GM20000 (cell line): ENCODE measurements at regions not wholly inside any gene's neighbourhood (a gene's known extent, or its start where the extent isn't known, plus 50 kb on each side); places are given as distances from the start of the nearest gene placed in this dataset.

Experiments
- DNase-seq: peaks from one replicate; pipeline ENCODE4 v3.0.0; 2012; ENCODE audit warnings: low spot score
- TF ChIP-seq, protein P1 (sequence below): IDR thresholded peaks from 2 replicates; pipeline ENCODE4 v1.5.1; 2012; ENCODE audit warnings: mild to moderate bottlenecking, control low read depth; ENCODE audit errors: extremely low read depth, missing control alignments

- TF ChIP-seq, protein P1, sequence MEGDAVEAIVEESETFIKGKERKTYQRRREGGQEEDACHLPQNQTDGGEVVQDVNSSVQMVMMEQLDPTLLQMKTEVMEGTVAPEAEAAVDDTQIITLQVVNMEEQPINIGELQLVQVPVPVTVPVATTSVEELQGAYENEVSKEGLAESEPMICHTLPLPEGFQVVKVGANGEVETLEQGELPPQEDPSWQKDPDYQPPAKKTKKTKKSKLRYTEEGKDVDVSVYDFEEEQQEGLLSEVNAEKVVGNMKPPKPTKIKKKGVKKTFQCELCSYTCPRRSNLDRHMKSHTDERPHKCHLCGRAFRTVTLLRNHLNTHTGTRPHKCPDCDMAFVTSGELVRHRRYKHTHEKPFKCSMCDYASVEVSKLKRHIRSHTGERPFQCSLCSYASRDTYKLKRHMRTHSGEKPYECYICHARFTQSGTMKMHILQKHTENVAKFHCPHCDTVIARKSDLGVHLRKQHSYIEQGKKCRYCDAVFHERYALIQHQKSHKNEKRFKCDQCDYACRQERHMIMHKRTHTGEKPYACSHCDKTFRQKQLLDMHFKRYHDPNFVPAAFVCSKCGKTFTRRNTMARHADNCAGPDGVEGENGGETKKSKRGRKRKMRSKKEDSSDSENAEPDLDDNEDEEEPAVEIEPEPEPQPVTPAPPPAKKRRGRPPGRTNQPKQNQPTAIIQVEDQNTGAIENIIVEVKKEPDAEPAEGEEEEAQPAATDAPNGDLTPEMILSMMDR, result no peak
- no peak for DNase-seq
Observed at GRCh38 chr1:199197695-199198094, 558.9 kb downstream of the PTPRC start.

DNA sequence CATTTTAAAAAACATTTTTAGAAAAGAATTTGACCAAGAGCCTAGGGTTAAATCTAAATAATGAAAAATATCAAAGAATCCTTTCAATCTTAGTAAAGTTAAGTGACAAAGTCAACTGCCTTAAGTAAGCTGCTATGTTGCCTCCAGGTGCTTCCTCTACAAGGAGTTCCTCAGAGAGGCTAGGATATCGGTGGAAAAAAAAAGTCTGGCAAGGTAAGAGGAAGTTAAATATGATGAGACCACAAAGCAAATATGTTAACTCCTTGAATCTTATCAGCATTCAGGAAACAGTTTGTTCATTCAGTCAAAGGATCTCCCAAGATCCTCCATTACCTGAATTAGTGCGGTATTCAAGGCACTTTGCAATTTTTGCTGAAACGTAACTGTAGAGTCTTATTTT, 563.5 kb downstream of the PTPRC start:
- DNase-seq, result no peak
- TF ChIP-seq, protein P1, result no peak

DNA sequence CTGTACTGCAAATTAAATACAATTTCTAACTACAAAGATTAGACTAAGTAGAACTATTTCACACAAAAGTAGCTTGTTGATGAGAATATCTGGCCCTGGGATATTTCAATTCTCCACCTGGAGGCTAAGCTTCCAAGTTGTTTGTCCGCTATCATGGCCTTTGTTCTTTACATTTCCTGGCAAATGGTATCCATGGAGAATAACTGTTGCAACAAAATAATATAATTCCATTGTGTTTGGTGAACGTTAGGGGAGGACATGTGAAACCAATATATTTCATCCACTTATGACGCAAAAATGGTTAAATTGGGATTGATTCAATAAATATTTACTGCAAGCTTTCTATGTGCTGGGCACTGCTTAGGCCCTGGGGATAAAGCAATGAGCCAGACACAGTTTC, 565.4 kb downstream of the PTPRC start:
- TF ChIP-seq, protein P1, result no peak
- DNase-seq, result no peak

- TF ChIP-seq, protein P1, result no peak
- DNase-seq, result no peak
Observed at GRCh38 chr1:199205740-199206441, 567.1 kb downstream of the PTPRC start.

- TF ChIP-seq, protein P1, result no peak
- DNase-seq, result no peak
Observed at GRCh38 chr1:199208847-199209246, 570.0 kb downstream of the PTPRC start.

DNA sequence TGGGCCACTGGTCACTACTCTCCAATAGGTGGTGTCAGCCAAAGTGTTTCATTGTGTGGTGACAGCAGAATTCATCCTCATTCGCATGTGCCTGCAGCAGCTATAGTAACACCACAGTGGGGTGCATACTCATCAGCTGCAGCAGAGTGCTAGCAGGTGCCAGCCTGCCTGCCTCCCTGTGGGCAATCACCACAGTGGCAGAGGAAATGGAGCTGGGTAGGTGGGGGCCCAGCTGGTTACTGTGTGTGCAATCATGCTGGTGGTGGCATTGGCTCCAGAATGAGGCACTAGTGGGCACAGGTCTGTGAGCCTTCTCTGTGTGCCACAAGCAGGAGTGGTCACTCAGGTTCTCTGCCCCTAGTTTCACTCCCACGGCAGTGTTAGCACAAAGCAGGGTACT, 579.2 kb downstream of the PTPRC start:
- no peak for DNase-seq
- TF ChIP-seq, protein P1, result no peak

- DNase-seq, result no peak
- TF ChIP-seq, protein P1, result no peak
Observed at GRCh38 chr1:199218533-199218932, 579.7 kb downstream of the PTPRC start.
